Osteocyte (in vitro differentiated cells): ENCODE measurements at regions not wholly inside any gene's neighbourhood (a gene's known extent, or its start where the extent isn't known, plus 50 kb on each side); places are given as distances from the start of the nearest gene placed in this dataset.

Source experiments
- DNase-seq: peaks from one replicate; pipeline ENCODE4 v3.0.0; 2021; ENCODE audit warnings: mixed read lengths; ENCODE audit not compliant: unreplicated experiment; ENCODE audit errors: extremely low spot score
- H3K27ac Mint-ChIP-seq: one replicate; pipeline ENCODE4 v1.8.0; 2021; ENCODE audit warnings: mild to moderate bottlenecking, mixed read lengths; ENCODE audit not compliant: unreplicated experiment
- H3K27me3 Mint-ChIP-seq: one replicate; pipeline ENCODE4 v1.8.0; 2021; ENCODE audit warnings: mixed read lengths; ENCODE audit not compliant: unreplicated experiment
- H3K36me3 Mint-ChIP-seq: one replicate; pipeline ENCODE4 v1.8.0; 2021; ENCODE audit warnings: mixed read lengths; ENCODE audit not compliant: unreplicated experiment
- H3K4me1 Mint-ChIP-seq: one replicate; pipeline ENCODE4 v1.8.0; 2021; ENCODE audit warnings: mixed read lengths; ENCODE audit not compliant: unreplicated experiment
- H3K4me3 Mint-ChIP-seq: one replicate; pipeline ENCODE4 v1.8.0; 2021; ENCODE audit warnings: mild to moderate bottlenecking, moderate library complexity, mixed read lengths; ENCODE audit not compliant: unreplicated experiment
- H3K9me3 Mint-ChIP-seq: one replicate; pipeline ENCODE4 v1.8.0; 2021; ENCODE audit warnings: mixed read lengths; ENCODE audit not compliant: unreplicated experiment
- CTCF ChIP-seq: fragments of 200-600 bp; sonication (generic); IDR thresholded peaks from 2 replicates; pipeline ENCODE4 v1.5.0; 2021; ENCODE audit warnings: antibody characterized with exemption, mild to moderate bottlenecking, moderate library complexity

GRCh38 chr19:31512181-31512970, 163.1 kb upstream of the TSHZ3 start:
- TF ChIP-seq CTCF = no peak
- Mint-ChIP-seq H3K27ac (no peak overlapping the region), H3K36me3 (no peaks in the 10 kb centered on the region), H3K27me3 (no peaks in the 10 kb centered on the region), H3K9me3 (no peaks in the 10 kb centered on the region), H3K4me3 (no peak overlapping the region), H3K4me1 (no peaks in the 10 kb centered on the region)
- peak; percentile 62 for DNase-seq

GRCh38 chr19:31513841-31514240, 164.6 kb upstream of the TSHZ3 start:
- no peaks in the 10 kb centered on the region for H3K4me1 Mint-ChIP-seq
- H3K9me3 Mint-ChIP-seq = no peaks in the 10 kb centered on the region
- H3K27ac Mint-ChIP-seq = no peak overlapping the region
- DNase-seq = peak; percentile 67
- no peak overlapping the region for H3K4me3 Mint-ChIP-seq
- TF ChIP-seq CTCF = no peak
- H3K36me3 Mint-ChIP-seq = no peaks in the 10 kb centered on the region
- no peaks in the 10 kb centered on the region for H3K27me3 Mint-ChIP-seq

GRCh38 chr19:31515931-31516330, 166.7 kb upstream of the TSHZ3 start:
- Mint-ChIP-seq H3K4me1 (no peaks in the 10 kb centered on the region), H3K27ac (no peak overlapping the region), H3K36me3 (no peaks in the 10 kb centered on the region), H3K9me3 (peaks cover 2% of the 10 kb centered on the region), H3K27me3 (no peaks in the 10 kb centered on the region), H3K4me3 (no peak overlapping the region)
- DNase-seq = peak; percentile 68
- no peak for TF ChIP-seq CTCF

GRCh38 chr19:31516756-31517155, 167.5 kb upstream of the TSHZ3 start:
- H3K4me3 Mint-ChIP-seq = no peak overlapping the region
- H3K9me3 Mint-ChIP-seq = peaks cover 3% of the 10 kb centered on the region
- no peaks in the 10 kb centered on the region for H3K36me3 Mint-ChIP-seq
- H3K27ac Mint-ChIP-seq = no peak overlapping the region
- peak; percentile 78 for DNase-seq
- no peak for TF ChIP-seq CTCF
- no peaks in the 10 kb centered on the region for H3K27me3 Mint-ChIP-seq
- H3K4me1 Mint-ChIP-seq = no peaks in the 10 kb centered on the region

GRCh38 chr19:31517224-31518180, 168.3 kb upstream of the TSHZ3 start:
- Mint-ChIP-seq H3K4me3 (no peak overlapping the region), H3K27ac (no peak overlapping the region), H3K36me3 (no peaks in the 10 kb centered on the region), H3K9me3 (peaks cover 3% of the 10 kb centered on the region), H3K27me3 (no peaks in the 10 kb centered on the region), H3K4me1 (no peaks in the 10 kb centered on the region)
- TF ChIP-seq CTCF = no peak
- peak; percentile 83 for DNase-seq
